ENCODE measurements at regions not wholly inside any gene's neighbourhood (a gene's known extent, or its start where the extent isn't known, plus 50 kb on each side); places are given as distances from the start of the nearest gene placed in this dataset.

GRCh38 chr14:22409006-22409405 lies 180.0 kb downstream of the DAD1 start:
- TF ChIP-seq JUND (IDR thresholded peaks at IDR 0.05; ENCODE audit: low read depth): no peak
- in situ Hi-C loops (cut with HindIII; ENCODE audit: low pct_unique_long_range_greater_than_20kb, low sequenced_read_pairs): no loop called here
- DNase-seq (ENCODE audit: low read depth in 1 of 2, low spot score in 1 of 2): no peak

DNA sequence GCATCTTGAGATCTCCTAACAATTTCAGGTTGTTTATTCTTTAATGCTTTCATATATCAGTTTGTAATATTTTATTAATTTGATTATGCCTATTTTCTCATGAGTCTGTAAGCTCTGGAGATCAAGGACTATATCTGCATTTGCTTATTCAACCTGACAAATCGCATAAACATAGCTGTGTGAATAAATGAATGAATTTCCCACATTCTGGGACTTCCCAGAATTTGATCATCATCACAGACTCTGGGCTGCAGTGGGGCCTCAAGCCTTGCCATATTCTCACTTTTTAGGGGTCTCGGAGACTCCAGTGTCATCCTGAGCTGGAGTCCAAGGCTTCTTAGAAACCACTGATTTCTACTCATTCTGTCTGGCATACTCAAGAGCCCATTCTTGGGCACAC lies 180.5 kb downstream of the DAD1 start:
- in situ Hi-C loops (cut with HindIII; ENCODE audit: low pct_unique_long_range_greater_than_20kb, low sequenced_read_pairs): no loop called here
- TF ChIP-seq JUND (IDR thresholded peaks at IDR 0.05; ENCODE audit: low read depth): no peak
- DNase-seq (ENCODE audit: low read depth in 1 of 2, low spot score in 1 of 2): no peak

DNA sequence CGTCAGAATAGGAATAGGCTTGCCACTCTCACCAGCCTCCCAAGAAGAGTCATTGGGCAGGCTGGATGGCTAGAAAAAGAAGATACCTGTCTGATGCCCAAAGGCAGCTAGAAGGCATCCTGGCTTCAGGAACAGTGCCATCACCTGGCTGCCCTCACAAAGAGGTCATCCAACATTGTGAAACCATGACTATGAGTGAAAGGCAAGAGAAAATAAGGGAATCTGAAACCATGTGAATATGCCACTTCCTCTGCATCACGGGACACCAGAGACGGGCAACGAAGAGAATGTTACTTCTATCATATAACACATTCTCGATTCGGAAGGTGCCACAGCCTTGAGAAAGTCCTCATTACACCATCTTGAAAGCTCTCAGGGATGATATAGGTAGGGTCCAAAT lies 182.0 kb downstream of the DAD1 start:
- in situ Hi-C loops (cut with HindIII; ENCODE audit: low pct_unique_long_range_greater_than_20kb, low sequenced_read_pairs): no loop called here
- no peak for TF ChIP-seq JUND (IDR thresholded peaks at IDR 0.05; ENCODE audit: low read depth)
- no peak for DNase-seq (ENCODE audit: low read depth in 1 of 2, low spot score in 1 of 2)

DNA sequence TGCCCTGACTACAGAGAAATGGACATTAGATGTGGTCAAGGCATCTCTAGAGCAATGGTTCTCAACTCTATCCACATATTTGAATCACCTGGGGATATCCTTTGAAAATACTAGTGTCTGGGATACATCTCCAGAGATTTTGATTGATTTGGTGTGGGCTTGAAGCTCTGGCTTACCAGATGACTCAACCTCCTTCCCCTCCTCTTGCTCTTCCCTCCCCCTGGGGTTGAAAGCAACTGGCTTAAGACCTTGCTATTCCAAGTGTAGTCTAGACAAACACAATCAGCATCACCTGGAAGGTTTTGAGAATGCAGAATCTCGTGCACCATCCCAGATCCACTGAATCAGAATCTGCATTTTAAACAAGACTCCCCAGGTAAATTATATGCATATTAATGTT lies 183.8 kb downstream of the DAD1 start:
- no peak for TF ChIP-seq JUND (IDR thresholded peaks at IDR 0.05; ENCODE audit: low read depth)
- no peak for DNase-seq (ENCODE audit: low read depth in 1 of 2, low spot score in 1 of 2)
- in situ Hi-C loops (cut with HindIII; ENCODE audit: low pct_unique_long_range_greater_than_20kb, low sequenced_read_pairs): no loop called here

GRCh38 chr14:22403296-22403695 lies 185.7 kb downstream of the DAD1 start:
- no peak for TF ChIP-seq JUND (IDR thresholded peaks at IDR 0.05; ENCODE audit: low read depth)
- in situ Hi-C loops (cut with HindIII; ENCODE audit: low pct_unique_long_range_greater_than_20kb, low sequenced_read_pairs): no loop called here
- DNase-seq (ENCODE audit: low read depth in 1 of 2, low spot score in 1 of 2): no peak

GRCh38 chr14:22400655-22401259 lies 188.3 kb downstream of the DAD1 start:
- in situ Hi-C loops (cut with HindIII; ENCODE audit: low pct_unique_long_range_greater_than_20kb, low sequenced_read_pairs): no loop called here
- no peak for TF ChIP-seq JUND (IDR thresholded peaks at IDR 0.05; ENCODE audit: low read depth)
- DNase-seq (ENCODE audit: low read depth in 1 of 2, low spot score in 1 of 2): no peak

DNA sequence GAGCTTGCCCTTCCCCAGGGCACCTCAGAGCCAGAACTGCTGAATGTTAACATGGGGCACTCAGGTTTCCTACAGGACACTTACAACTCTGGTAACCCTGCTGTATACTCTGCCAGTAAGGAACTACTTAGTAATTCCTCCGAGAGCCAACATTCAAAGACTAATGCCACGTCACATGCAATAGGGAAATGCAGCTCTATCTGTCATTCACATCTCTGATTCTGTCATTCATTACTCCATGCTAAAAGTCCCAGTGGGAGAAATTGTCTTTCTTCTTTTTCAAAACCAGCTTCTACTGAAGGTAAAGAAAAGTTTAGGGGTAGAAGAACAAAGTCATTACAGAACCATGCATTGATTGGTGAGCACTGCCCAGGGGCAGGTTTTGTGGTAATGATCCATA lies 189.2 kb downstream of the DAD1 start:
- no peak for TF ChIP-seq JUND (IDR thresholded peaks at IDR 0.05; ENCODE audit: low read depth)
- DNase-seq (ENCODE audit: low read depth in 1 of 2, low spot score in 1 of 2): no peak
- in situ Hi-C loops (cut with HindIII; ENCODE audit: low pct_unique_long_range_greater_than_20kb, low sequenced_read_pairs): no loop called here

- TF ChIP-seq JUND (IDR thresholded peaks at IDR 0.05; ENCODE audit: low read depth): no peak
- DNase-seq (ENCODE audit: low read depth in 1 of 2, low spot score in 1 of 2): no peak
- in situ Hi-C loops (cut with HindIII; ENCODE audit: low pct_unique_long_range_greater_than_20kb, low sequenced_read_pairs): no loop called here
These were observed 191.7 kb downstream of the DAD1 start for GRCh38 chr14:22397221-22397737.

DNA sequence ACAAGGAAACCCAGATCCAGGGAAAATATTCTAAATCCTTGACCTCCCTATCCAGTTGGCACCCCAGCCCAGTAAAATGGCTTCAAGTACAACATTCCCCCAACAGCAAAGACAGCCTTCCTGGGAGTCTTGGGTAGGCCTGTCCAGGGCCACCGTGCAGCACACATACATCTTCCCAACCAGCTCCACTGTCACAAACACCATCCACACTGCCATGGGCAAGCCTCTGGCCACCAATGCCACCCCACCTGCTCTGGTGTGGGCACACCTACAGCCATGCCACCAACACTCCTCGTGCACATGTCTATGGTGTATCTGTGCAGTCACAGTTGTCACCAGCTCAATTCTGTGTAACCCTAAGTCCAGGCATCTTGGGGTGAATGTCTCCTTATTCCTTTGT lies 193.2 kb downstream of the DAD1 start:
- in situ Hi-C loops (cut with HindIII; ENCODE audit: low pct_unique_long_range_greater_than_20kb, low sequenced_read_pairs): no loop called here
- no peak for DNase-seq (ENCODE audit: low read depth in 1 of 2, low spot score in 1 of 2)
- no peak for TF ChIP-seq JUND (IDR thresholded peaks at IDR 0.05; ENCODE audit: low read depth)

GRCh38 chr14:22394616-22395015 lies 194.4 kb downstream of the DAD1 start:
- no peak for TF ChIP-seq JUND (IDR thresholded peaks at IDR 0.05; ENCODE audit: low read depth)
- no peak for DNase-seq (ENCODE audit: low read depth in 1 of 2, low spot score in 1 of 2)
- in situ Hi-C loops (cut with HindIII; ENCODE audit: low pct_unique_long_range_greater_than_20kb, low sequenced_read_pairs): no loop called here

GRCh38 chr14:22393796-22394195 lies 195.2 kb downstream of the DAD1 start:
- no peak for DNase-seq (ENCODE audit: low read depth in 1 of 2, low spot score in 1 of 2)
- TF ChIP-seq JUND (IDR thresholded peaks at IDR 0.05; ENCODE audit: low read depth): no peak
- in situ Hi-C loops (cut with HindIII; ENCODE audit: low pct_unique_long_range_greater_than_20kb, low sequenced_read_pairs): no loop called here

- TF ChIP-seq JUND (IDR thresholded peaks at IDR 0.05; ENCODE audit: low read depth): no peak
- peak; percentile 20 to 72 for DNase-seq (ENCODE audit: low read depth in 1 of 2, low spot score in 1 of 2)
- in situ Hi-C loops (cut with HindIII; ENCODE audit: low pct_unique_long_range_greater_than_20kb, low sequenced_read_pairs): no loop called here
These were observed 197.0 kb downstream of the DAD1 start for GRCh38 chr14:22391908-22392565.

DNA sequence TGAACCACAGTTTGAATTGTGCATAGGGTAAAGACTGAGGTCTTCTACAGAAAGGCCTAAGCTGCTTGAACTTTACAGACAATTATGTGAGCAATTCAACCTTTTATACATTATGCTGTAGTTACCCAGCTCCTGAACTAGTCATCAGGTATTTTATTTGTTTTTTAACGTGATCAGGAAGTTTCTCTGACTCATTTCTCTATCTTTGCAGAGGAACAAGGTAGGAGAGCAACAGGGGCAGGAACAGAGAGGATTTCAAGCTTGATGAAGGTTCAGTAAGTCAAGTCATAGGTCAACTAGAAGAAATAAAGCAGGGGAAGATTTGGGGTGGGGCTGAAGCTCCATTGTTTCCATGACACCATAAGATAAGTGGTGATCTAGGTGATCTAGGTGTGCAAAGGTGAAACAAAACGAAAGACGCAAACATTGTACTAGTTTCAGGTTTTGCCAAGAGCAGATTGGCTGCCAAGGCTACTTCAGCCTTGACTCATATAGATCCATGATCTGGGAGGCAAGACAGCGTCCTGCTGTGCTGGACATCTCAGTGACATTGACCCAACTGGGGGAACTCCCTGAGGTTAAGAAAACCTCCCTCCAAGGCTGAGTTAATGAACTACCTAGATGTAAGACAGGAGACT lies 198.1 kb downstream of the DAD1 start:
- DNase-seq (ENCODE audit: low read depth in 1 of 2, low spot score in 1 of 2): no peak
- in situ Hi-C loops (cut with HindIII; ENCODE audit: low pct_unique_long_range_greater_than_20kb, low sequenced_read_pairs): no loop called here
- TF ChIP-seq JUND (IDR thresholded peaks at IDR 0.05; ENCODE audit: low read depth): no peak
